Activated CD4-positive, alpha-beta T cell treated with anti-CD3 and anti-CD28 coated beads, Interleukin-2, amount 50 U/mL, for 1 hour (primary cell): ENCODE measurements at regions not wholly inside any gene's neighbourhood (a gene's known extent, or its start where the extent isn't known, plus 50 kb on each side); places are given as distances from the start of the nearest gene placed in this dataset.

Experiments
- DNase-seq: peaks from one replicate; pipeline ENCODE4 v3.0.0-alpha.2; 2020

- DNase-seq = no peak
These were observed 394.3 kb downstream of the FOXO1 start for GRCh38 chr13:40271931-40272775.

GRCh38 chr13:40272776-40273139, 393.7 kb downstream of the FOXO1 start:
- no peak for DNase-seq

GRCh38 chr13:40273253-40274025, 393.0 kb downstream of the FOXO1 start:
- DNase-seq = no peak

- no peak for DNase-seq
These were observed 392.3 kb downstream of the FOXO1 start for GRCh38 chr13:40274103-40274502.

GRCh38 chr13:40275155-40275554, 391.3 kb downstream of the FOXO1 start:
- DNase-seq = no peak

- no peak for DNase-seq
These were observed 390.8 kb downstream of the FOXO1 start for GRCh38 chr13:40275636-40276035.

GRCh38 chr13:40283666-40284065, 382.8 kb downstream of the FOXO1 start:
- no peak for DNase-seq

- no peak for DNase-seq
These were observed 380.8 kb downstream of the FOXO1 start for GRCh38 chr13:40285634-40286033.

- DNase-seq = no peak
These were observed 379.0 kb downstream of the FOXO1 start for GRCh38 chr13:40287428-40287827.

- no peak for DNase-seq
These were observed 378.2 kb downstream of the FOXO1 start for GRCh38 chr13:40288259-40288658.

- DNase-seq = no peak
These were observed 375.7 kb downstream of the FOXO1 start for GRCh38 chr13:40290758-40291157.

GRCh38 chr13:40292108-40292507, 374.3 kb downstream of the FOXO1 start:
- no peak for DNase-seq

GRCh38 chr13:40292536-40292935, 373.9 kb downstream of the FOXO1 start:
- no peak for DNase-seq

GRCh38 chr13:40302351-40302750, 364.1 kb downstream of the FOXO1 start:
- DNase-seq = no peak

GRCh38 chr13:40304391-40304790, 362.1 kb downstream of the FOXO1 start:
- no peak for DNase-seq

GRCh38 chr13:40306817-40307216, 359.6 kb downstream of the FOXO1 start:
- DNase-seq = no peak

- DNase-seq = no peak
These were observed 356.6 kb downstream of the FOXO1 start for GRCh38 chr13:40309881-40310280.

- no peak for DNase-seq
These were observed 354.9 kb downstream of the FOXO1 start for GRCh38 chr13:40311356-40312101.

- no peak for DNase-seq
These were observed 352.9 kb downstream of the FOXO1 start for GRCh38 chr13:40313269-40314200.

- peak; percentile 41 for DNase-seq
These were observed 350.9 kb downstream of the FOXO1 start for GRCh38 chr13:40315416-40316064.

GRCh38 chr13:40316301-40316700, 350.1 kb downstream of the FOXO1 start:
- no peak for DNase-seq

GRCh38 chr13:40317980-40318327, 348.5 kb downstream of the FOXO1 start:
- no peak for DNase-seq
